ENCODE measurements at regions not wholly inside any gene's neighbourhood (a gene's known extent, or its start where the extent isn't known, plus 50 kb on each side); places are given as distances from the start of the nearest gene placed in this dataset.

DNA sequence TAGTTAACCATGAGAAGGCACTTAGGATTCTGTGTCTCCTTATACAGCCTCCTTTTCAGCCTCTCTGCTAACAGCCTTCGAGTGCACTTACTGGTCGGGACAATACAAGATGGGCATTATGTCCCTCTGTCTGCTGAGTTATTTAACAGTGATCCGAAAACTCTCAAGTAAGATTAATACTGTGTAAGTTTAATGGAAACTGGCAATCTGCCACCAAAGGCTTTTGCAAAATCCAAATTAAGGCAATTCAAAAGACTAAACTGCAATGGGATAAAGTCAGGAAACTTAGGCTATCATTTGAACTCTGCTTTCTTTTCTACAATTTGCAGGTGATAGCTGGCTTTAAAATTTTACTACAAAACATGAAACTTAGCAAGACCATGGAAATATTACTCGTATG, 477.8 kb downstream of the TFEC start:
- no peak for DNase-seq

- no peak for DNase-seq
These were observed 480.7 kb downstream of the TFEC start for GRCh38 chr7:115549910-115550309.

GRCh38 chr7:115548756-115549155, 481.8 kb downstream of the TFEC start:
- DNase-seq, result no peak

GRCh38 chr7:115546790-115547189, 483.8 kb downstream of the TFEC start:
- DNase-seq, result no peak

DNA sequence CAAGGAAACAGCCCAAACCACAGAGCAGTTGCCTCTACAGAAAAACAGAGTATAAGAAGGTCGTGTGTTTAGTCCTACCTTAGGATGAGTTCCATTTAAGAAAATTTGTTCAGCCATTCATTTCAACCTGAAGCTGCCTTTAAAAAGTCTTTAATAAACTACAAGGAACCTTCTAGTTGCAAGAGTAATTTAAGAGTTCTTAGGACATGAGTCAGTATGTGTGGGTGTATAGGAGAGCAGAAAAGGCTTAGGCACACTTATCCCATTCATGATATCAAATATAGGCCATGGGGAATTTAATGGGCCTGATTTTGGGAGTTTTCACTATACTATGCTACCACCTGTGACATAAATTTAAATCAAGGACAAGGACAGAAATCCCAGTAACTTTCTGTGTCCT, 496.8 kb downstream of the TFEC start:
- no peak for DNase-seq

- no peak for DNase-seq
These were observed 504.3 kb downstream of the TFEC start for GRCh38 chr7:115526278-115526677.

GRCh38 chr7:115522174-115522573, 508.4 kb downstream of the TFEC start:
- no peak for DNase-seq

GRCh38 chr7:115516341-115516740, 514.2 kb downstream of the TFEC start:
- DNase-seq, result no peak

DNA sequence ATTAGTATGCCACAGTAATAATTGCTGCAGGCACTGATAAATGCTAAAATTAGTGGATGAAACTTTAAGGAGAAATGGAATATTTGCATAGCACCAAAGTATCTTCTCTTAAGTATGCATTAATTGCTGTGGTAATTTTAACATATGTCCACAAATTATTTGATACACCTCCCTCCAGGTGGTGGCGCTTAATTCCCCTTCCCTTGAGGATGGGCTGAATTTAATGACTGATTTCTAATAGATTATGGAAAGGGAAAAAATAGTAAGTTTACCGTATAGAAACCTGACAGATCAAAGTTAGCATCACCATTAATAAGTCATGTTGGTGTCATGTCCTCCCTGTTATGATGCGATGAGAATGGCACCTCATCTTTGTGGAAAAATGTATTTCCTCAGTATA, 519.2 kb downstream of the TFEC start:
- no peak for DNase-seq

DNA sequence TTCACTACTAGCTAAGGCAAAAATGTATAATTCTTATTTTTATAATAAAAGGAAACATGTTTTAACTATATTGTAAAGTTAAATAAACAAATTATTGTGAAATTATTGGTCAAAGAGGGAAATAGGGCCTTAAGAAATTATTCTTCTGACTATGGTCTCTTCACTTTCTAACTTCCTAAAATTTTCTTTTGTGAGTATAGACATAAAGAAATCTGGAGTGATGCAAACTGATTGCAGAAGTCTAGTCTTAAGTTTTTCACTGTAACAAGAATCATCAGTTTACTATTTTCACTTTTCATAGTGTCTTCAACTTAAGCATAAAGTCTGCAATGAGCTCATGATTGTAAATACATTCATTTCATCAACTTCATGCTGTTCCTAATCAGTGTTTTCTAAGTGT, 525.4 kb downstream of the TFEC start:
- DNase-seq, result no peak

DNA sequence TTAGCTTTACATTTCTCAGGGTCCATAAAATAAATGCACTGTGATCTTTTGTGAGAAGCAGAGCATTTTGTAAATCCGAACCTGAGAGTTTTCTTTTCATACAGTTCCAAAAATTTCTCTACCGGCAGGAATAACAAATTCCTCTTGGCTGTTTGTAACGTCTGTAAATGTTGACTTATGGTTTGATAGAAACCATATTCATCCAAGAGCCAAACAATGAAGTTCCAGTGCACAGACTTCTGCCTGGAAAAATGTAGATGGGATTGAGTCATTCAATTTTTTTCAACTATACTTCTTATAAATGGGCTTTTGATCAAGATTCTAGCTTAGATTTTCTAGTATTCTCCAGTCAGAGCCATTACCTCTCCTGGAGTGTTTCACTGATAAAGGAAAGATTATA, 530.6 kb downstream of the TFEC start:
- no peak for DNase-seq

GRCh38 chr7:115496006-115496405, 534.6 kb downstream of the TFEC start:
- DNase-seq, result no peak

- DNase-seq, result no peak
These were observed 535.9 kb downstream of the TFEC start for GRCh38 chr7:115494529-115495147.

DNA sequence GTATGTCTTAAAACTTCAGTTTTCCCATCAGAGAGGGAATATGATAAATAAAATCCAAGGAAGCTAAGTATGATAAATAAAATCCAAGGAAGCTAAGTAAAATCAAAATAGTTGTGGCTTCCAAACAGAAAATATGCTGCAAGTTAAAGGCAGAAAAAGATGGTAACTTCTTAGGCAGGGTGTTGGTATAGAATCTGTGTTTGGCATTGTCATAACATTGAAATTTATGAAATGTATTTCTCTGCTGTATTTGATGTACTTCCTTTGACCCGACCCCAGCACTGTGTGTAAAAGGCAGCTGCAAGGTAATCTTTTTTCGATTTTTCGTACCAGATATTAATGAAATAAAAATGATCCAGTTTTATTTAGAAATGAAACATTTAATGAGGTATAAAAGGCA, 537.2 kb downstream of the TFEC start:
- no peak for DNase-seq

- DNase-seq, result no peak
These were observed 538.7 kb downstream of the TFEC start for GRCh38 chr7:115491744-115492380.

- DNase-seq, result no peak
These were observed 551.1 kb downstream of the TFEC start for GRCh38 chr7:115479448-115479847.

- DNase-seq, result no peak
These were observed 552.1 kb downstream of the TFEC start for GRCh38 chr7:115478426-115478825.

- DNase-seq, result no peak
These were observed 553.3 kb downstream of the TFEC start for GRCh38 chr7:115477193-115477651.

- DNase-seq, result no peak
These were observed 553.8 kb downstream of the TFEC start for GRCh38 chr7:115476671-115477181.

DNA sequence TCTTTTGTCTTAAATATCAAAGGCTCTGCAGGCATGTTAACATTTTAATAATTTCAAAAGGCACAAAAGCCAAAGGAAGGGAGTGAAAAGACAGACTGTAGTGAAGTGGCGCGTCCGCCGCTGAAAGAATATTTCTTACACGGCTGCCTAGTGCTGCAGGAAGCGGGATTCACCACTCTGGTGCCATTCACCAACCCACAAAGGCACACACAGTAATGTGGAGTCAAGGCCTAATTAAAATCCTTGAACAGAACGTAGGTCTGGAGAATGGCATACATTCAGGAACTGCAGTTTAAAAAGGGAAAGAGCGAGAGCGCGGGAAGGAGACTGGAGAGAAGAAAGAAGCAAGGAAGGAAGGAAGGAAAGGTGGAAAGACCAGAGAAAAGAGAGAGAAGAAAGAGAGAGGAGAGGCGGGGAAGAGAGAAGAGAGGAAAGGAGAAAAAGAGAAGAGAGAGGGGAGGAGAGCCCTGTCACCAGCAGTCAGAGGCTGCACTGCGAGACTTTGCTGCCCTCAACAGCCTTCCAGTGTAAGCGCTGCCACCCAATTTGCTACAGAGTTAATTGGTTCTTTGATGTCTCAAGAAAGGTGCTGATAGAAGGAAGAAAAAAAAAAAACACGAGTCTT, 554.0 kb downstream of the MDFIC start:
- no peak for DNase-seq

DNA sequence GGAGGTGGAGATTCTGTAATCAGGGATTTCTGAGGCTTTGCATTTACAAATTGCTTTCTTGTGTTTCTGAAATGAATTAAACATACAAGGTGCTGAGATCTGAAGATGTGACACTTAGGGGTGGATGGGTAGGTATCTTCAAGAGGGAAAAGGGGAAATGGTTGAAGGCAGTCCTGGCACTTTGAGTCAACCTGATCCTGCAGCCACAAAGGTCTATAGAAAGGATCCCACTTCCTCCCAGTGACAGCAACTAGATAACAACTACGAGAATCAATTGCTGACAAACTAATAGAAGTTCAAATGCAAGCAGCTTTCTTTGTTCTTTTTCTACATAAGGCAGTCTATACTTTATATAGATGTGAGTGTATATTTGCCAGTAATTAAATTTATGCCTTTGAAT, 553.3 kb downstream of the MDFIC start:
- no peak for DNase-seq

- DNase-seq, result no peak
These were observed 552.2 kb downstream of the MDFIC start for GRCh38 chr7:115474137-115474536.

DNA sequence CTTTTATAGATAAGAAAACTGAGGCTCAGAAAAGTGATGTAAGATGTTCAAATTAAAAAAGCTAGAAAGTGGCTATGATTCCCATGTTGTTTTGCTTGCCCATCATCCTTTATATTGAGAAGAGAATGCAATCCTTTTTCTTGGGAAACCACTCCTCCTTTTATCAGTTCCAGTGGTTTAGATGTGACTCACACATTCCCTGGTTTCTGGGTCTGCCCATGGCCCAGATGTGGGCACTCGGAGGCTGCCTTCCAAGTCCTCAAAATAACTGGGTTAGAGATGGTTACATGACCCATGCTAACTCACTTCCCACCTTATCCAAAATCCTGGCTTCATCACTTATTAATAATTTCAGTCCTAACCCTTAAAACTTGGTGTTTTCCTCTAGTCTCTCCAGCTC, 550.0 kb downstream of the MDFIC start:
- DNase-seq, result no peak

DNA sequence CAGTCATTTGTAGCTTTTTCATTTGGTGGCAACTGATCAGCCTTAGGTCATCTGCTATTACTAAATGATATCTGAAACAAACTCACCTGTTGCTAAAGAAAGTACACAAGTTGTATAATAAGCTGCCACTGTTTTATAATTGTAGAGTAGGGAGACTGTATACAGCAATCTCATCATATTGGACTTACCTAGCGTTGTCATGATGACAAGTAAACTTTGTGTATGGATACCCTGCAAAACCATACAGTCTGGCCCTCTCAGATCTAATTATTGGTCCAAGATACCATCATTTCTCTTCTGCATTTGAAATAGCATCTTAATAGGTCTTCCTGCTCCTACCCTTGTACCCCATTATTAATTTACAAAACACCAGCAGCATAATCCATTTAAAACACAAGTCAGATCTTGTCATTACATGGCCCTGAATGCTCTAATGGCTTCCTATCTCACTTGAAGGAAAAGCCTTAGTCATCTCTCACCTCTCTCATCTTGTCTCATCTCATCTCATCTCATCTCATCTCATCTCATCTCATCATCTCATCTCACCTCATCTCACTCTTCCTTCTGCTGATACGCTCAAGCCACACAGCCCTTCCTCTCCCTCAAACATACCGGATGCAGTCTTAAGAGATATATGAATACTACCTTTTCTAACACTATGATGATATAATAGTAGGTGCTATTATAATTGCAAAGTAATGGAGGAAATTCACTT, 540.6 kb downstream of the MDFIC start:
- DNase-seq, result no peak

Data from T-helper 9 cell (primary cell).